ENCODE measurements at regions not wholly inside any gene's neighbourhood (a gene's known extent, or its start where the extent isn't known, plus 50 kb on each side); places are given as distances from the start of the nearest gene placed in this dataset.
A peak's percentile ranks its signal among the peaks of the same experiment; 100 is the strongest.

- peak; percentile 18 for TF ChIP-seq CTCF (IDR thresholded peaks at IDR 0.05; ENCODE audit: borderline replicate concordance, extremely low read depth, insufficient read depth)
- Histone ChIP-seq H3K4me1 (ENCODE audit: control insufficient read depth in 2 of 3, insufficient read depth in 2 of 3, low read depth in 1 of 3, low read length in 3 of 3) (no peaks in the 10 kb centered on the region), H3K4me3 (ENCODE audit: low read length in 3 of 3) (no peak overlapping the region), H3K27ac (ENCODE audit: low read depth in 2 of 2, low read length in 2 of 2) (no peak overlapping the region), H3K9ac (ENCODE audit: low read length in 3 of 3) (no peak overlapping the region), H3K9me3 (ENCODE audit: control insufficient read depth in 2 of 3, insufficient read depth in 1 of 3, low read length in 3 of 3) (no peaks in the 10 kb centered on the region), H3K27me3 (ENCODE audit: control insufficient read depth, insufficient read depth, low read length) (no peaks in the 10 kb centered on the region), H3K36me3 (ENCODE audit: control insufficient read depth in 2 of 3, insufficient read depth in 3 of 3, low read length in 3 of 3) (no peaks in the 10 kb centered on the region)
- DNase-seq (peak in 4 of 5 donors; percentile 13 to 69 (median 38)), FAIRE-seq (no peak)
- intact Hi-C loops (cut with DNase I), result no loop called here
These were observed 61.3 kb upstream of the RAPGEF4 start for GRCh38 chr2:172674034-172674967.

- intact Hi-C loops (cut with DNase I), result no loop called here
These were observed 60.7 kb upstream of the RAPGEF4 start for GRCh38 chr2:172674968-172675303.

GRCh38 chr2:172677363-172677762 lies 58.3 kb upstream of the RAPGEF4 start:
- Histone ChIP-seq H3K36me3 (ENCODE audit: control insufficient read depth in 2 of 3, insufficient read depth in 3 of 3, low read length in 3 of 3) (no peaks in the 10 kb centered on the region), H3K4me3 (ENCODE audit: low read length in 3 of 3) (no peak overlapping the region), H3K9me3 (ENCODE audit: control insufficient read depth in 2 of 3, insufficient read depth in 1 of 3, low read length in 3 of 3) (no peaks in the 10 kb centered on the region), H3K9ac (ENCODE audit: low read length in 3 of 3) (no peak overlapping the region), H3K4me1 (ENCODE audit: control insufficient read depth in 2 of 3, insufficient read depth in 2 of 3, low read depth in 1 of 3, low read length in 3 of 3) (no peaks in the 10 kb centered on the region), H3K27ac (ENCODE audit: low read depth in 2 of 2, low read length in 2 of 2) (no peak overlapping the region), H3K27me3 (ENCODE audit: control insufficient read depth, insufficient read depth, low read length) (no peaks in the 10 kb centered on the region)
- TF ChIP-seq CTCF (IDR thresholded peaks at IDR 0.05; ENCODE audit: borderline replicate concordance, extremely low read depth, insufficient read depth), result no peak
- DNase-seq (peak in 1 of 5 donors; percentile 18), FAIRE-seq (no peak)
- intact Hi-C loops (cut with DNase I), result no loop called here

More at GRCh38 chr2:172674968-172675303, 60.7 kb upstream of the RAPGEF4 start:
- H3K27ac ChIP-seq (ENCODE audit: low read depth in 2 of 2, low read length in 2 of 2), result no peak overlapping the region
- TF ChIP-seq CTCF (IDR thresholded peaks at IDR 0.05; ENCODE audit: borderline replicate concordance, extremely low read depth, insufficient read depth), result no peak
- no peaks in the 10 kb centered on the region for H3K9me3 ChIP-seq (ENCODE audit: control insufficient read depth in 2 of 3, insufficient read depth in 1 of 3, low read length in 3 of 3)
- no peaks in the 10 kb centered on the region for H3K36me3 ChIP-seq (ENCODE audit: control insufficient read depth in 2 of 3, insufficient read depth in 3 of 3, low read length in 3 of 3)
- FAIRE-seq (no peak), DNase-seq (no peak)
- no peak overlapping the region for H3K4me3 ChIP-seq (ENCODE audit: low read length in 3 of 3)
- no peak overlapping the region for H3K9ac ChIP-seq (ENCODE audit: low read length in 3 of 3)
- H3K4me1 ChIP-seq (ENCODE audit: control insufficient read depth in 2 of 3, insufficient read depth in 2 of 3, low read depth in 1 of 3, low read length in 3 of 3), result no peaks in the 10 kb centered on the region
- H3K27me3 ChIP-seq (ENCODE audit: control insufficient read depth, insufficient read depth, low read length), result no peaks in the 10 kb centered on the region
